Smooth muscle cell (in vitro differentiated cells): ENCODE measurements at regions not wholly inside any gene's neighbourhood (a gene's known extent, or its start where the extent isn't known, plus 50 kb on each side); places are given as distances from the start of the nearest gene placed in this dataset.

Experiments used
- DNase-seq: peaks from one replicate; lab custom pipeline; 2025; ENCODE audit not compliant: unreplicated experiment; lab: John Stamatoyannopoulos, UW
- H2AFZ ChIP-seq: fragments of 200-600 bp; sonication (generic); 2 replicates; pipeline ENCODE4 v1.6.0; 2016; ENCODE audit warnings: antibody characterized with exemption, low read depth, mild to moderate bottlenecking
- H3F3A ChIP-seq: fragments of 200-600 bp; sonication (generic); 2 replicates; pipeline ENCODE4 v1.6.0; 2017; ENCODE audit warnings: antibody characterized with exemption, low read depth
- H3K27ac ChIP-seq: fragments of 200-600 bp; sonication (generic); 2 replicates; pipeline ENCODE4 v1.5.1; 2016; ENCODE audit warnings: low read depth, mild to moderate bottlenecking
- H3K27me3 ChIP-seq: fragments of 200-600 bp; sonication (generic); 2 replicates; pipeline ENCODE4 v1.6.1; 2016; ENCODE audit warnings: low read depth, mild to moderate bottlenecking
- H3K36me3 ChIP-seq: fragments of 200-600 bp; sonication (generic); 2 replicates; pipeline ENCODE4 v1.5.1; 2016; ENCODE audit warnings: low read depth
- H3K4me1 ChIP-seq: fragments of 200-600 bp; sonication (generic); 2 replicates; pipeline ENCODE4 v1.5.1; 2016; ENCODE audit warnings: low read depth
- H3K4me2 ChIP-seq: fragments of 200-600 bp; sonication (generic); 2 replicates; pipeline ENCODE4 v1.6.0; 2016; ENCODE audit warnings: mild to moderate bottlenecking
- H3K4me3 ChIP-seq: fragments of 200-600 bp; sonication (generic); 2 replicates; pipeline ENCODE4 v1.5.1; 2016; ENCODE audit warnings: mild to moderate bottlenecking
- H3K79me2 ChIP-seq: fragments of 200-600 bp; sonication (generic); 2 replicates; pipeline ENCODE4 v1.6.0; 2016; ENCODE audit warnings: low read depth, mild to moderate bottlenecking
- H3K9ac ChIP-seq: fragments of 200-600 bp; sonication (generic); 2 replicates; pipeline ENCODE4 v1.6.0; 2016; ENCODE audit warnings: low read depth
- H3K9me3 ChIP-seq: fragments of 200-600 bp; sonication (generic); replicated peaks from 2 replicates; pipeline ENCODE4 v1.5.1; 2016; ENCODE audit warnings: low read depth
- H4K20me1 ChIP-seq: fragments of 200-600 bp; sonication (generic); 2 replicates; pipeline ENCODE4 v1.6.0; 2016; ENCODE audit warnings: low read depth
- WGBS: methylation state at CpG from one replicate; pipeline ENCODE4 v1.1.7; 2016; ENCODE audit warnings: low lambda C conversion rate; 5-methylcytosine and 5-hydroxymethylcytosine counted together
- TF ChIP-seq, protein P1 (sequence below): fragments of 200-600 bp; sonication (generic); IDR thresholded peaks from 2 replicates; pipeline ENCODE4 v1.5.1; 2017; ENCODE audit warnings: borderline replicate concordance, mild to moderate bottlenecking, antibody characterized with exemption; ENCODE audit not compliant: insufficient read depth, poor library complexity, severe bottlenecking

DNA sequence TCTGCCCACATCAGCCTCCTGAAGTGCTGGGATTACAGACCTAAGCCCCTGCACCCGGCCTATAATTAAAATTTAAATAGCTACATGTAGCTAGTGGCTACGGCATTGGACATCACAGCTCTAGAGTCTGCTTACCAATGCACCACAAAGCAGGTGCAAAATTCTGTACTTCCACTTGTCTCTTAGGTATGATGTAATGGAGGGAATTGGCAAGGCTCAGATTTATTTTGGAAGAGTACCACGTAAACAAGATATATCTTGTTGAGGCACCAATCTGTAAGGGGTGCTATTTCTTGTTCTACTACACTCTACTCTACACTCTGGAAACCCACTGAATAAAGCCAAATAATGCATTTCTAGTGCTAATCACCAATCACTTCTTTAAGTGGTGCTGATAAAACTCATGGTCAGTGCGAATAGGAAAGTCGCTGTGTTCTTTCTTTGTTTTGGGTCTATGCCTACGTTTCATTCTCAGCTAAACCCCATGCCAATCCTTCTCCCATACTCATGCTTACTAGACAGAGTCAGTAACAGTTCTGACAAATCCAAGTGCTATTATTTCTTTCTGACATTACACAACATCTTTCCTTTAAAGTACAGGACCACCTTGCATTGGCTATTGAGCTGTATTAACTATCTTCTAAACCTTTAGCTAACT, 92.3 kb downstream of the GC start:
- H3K9ac ChIP-seq: no peak overlapping the region
- H3K36me3 ChIP-seq: no peaks in the 10 kb centered on the region
- H3K79me2 ChIP-seq: no peaks in the 10 kb centered on the region
- DNase-seq: no peak
- TF ChIP-seq, protein P1, sequence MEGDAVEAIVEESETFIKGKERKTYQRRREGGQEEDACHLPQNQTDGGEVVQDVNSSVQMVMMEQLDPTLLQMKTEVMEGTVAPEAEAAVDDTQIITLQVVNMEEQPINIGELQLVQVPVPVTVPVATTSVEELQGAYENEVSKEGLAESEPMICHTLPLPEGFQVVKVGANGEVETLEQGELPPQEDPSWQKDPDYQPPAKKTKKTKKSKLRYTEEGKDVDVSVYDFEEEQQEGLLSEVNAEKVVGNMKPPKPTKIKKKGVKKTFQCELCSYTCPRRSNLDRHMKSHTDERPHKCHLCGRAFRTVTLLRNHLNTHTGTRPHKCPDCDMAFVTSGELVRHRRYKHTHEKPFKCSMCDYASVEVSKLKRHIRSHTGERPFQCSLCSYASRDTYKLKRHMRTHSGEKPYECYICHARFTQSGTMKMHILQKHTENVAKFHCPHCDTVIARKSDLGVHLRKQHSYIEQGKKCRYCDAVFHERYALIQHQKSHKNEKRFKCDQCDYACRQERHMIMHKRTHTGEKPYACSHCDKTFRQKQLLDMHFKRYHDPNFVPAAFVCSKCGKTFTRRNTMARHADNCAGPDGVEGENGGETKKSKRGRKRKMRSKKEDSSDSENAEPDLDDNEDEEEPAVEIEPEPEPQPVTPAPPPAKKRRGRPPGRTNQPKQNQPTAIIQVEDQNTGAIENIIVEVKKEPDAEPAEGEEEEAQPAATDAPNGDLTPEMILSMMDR: no peak
- 88% methylated on average over 6 of the region's 6 CpGs for WGBS
- no peaks in the 10 kb centered on the region for H3F3A ChIP-seq
- no peaks in the 10 kb centered on the region for H4K20me1 ChIP-seq
- no peak overlapping the region for H3K4me3 ChIP-seq
- H3K4me2 ChIP-seq: no peak overlapping the region
- no peaks in the 10 kb centered on the region for H3K4me1 ChIP-seq
- H2AFZ ChIP-seq: no peak overlapping the region
- H3K9me3 ChIP-seq: no peaks in the 10 kb centered on the region
- H3K27me3 ChIP-seq: no peaks in the 10 kb centered on the region
- no peak overlapping the region for H3K27ac ChIP-seq

GRCh38 chr4:71689822-71690221, 94.1 kb downstream of the GC start:
- no peaks in the 10 kb centered on the region for H3K36me3 ChIP-seq
- no peak overlapping the region for H2AFZ ChIP-seq
- no peak overlapping the region for H3K27ac ChIP-seq
- H4K20me1 ChIP-seq: no peaks in the 10 kb centered on the region
- H3K9ac ChIP-seq: no peak overlapping the region
- H3K4me1 ChIP-seq: no peaks in the 10 kb centered on the region
- no peaks in the 10 kb centered on the region for H3K27me3 ChIP-seq
- no peaks in the 10 kb centered on the region for H3K79me2 ChIP-seq
- no peaks in the 10 kb centered on the region for H3F3A ChIP-seq
- TF ChIP-seq, protein P1: no peak
- 90% methylated on average over 4 of the region's 4 CpGs for WGBS
- H3K4me2 ChIP-seq: no peak overlapping the region
- DNase-seq: no peak
- H3K4me3 ChIP-seq: no peak overlapping the region
- H3K9me3 ChIP-seq: no peaks in the 10 kb centered on the region

DNA sequence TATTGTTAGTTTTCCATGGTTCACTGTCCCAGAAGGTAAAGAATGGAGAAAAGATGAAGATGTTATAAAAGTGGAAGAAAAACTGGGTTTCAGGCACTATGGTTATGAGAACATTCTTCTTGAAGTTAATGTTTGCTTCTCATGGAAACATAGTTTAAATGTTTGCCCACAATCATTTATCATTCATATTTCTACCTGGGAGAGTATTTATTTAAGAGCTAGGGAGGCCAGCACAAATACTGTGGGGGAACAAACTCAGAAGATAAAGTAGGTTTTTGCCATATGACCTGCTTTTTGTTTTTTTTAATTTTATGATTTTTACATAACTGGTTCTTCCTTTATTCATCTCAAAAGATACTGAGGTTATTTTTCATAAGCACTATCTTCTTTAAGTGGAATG, 96.8 kb downstream of the GC start:
- Histone ChIP-seq H4K20me1 (no peaks in the 10 kb centered on the region), H2AFZ (no peak overlapping the region), H3K4me2 (no peak overlapping the region), H3K27me3 (no peaks in the 10 kb centered on the region), H3K9ac (no peak overlapping the region), H3K27ac (no peak overlapping the region), H3F3A (no peaks in the 10 kb centered on the region), H3K79me2 (no peaks in the 10 kb centered on the region), H3K4me3 (no peak overlapping the region), H3K9me3 (no peaks in the 10 kb centered on the region), H3K4me1 (no peaks in the 10 kb centered on the region), H3K36me3 (no peaks in the 10 kb centered on the region)
- TF ChIP-seq, protein P1: no peak
- DNase-seq: no peak

DNA sequence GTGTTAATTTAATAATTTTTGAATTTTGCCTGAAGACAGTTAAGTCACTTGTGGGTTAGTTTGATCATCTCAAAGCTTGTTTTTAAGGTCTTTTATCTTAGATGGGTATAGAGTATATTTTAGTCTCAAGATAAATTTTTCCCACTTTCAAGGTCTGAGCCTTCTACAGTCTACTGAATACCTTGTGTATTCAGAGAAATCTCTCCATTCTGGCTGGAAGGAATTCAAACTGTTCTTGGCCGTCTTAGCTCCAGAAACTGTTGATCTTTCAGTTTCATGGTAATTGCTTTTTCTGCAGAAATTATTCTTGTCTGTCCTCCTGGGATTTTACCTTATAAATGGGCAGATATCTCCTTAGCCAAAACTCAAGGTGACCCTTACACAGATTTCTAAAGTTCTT, 97.9 kb downstream of the GC start:
- 81% methylated on average over 1 of the region's 1 CpG for WGBS
- Histone ChIP-seq H3K79me2 (no peaks in the 10 kb centered on the region), H3K4me3 (no peak overlapping the region), H3K27ac (no peak overlapping the region), H2AFZ (no peak overlapping the region), H3K9ac (no peak overlapping the region), H3K9me3 (no peaks in the 10 kb centered on the region), H3K27me3 (no peaks in the 10 kb centered on the region), H3K4me2 (no peak overlapping the region), H3F3A (no peaks in the 10 kb centered on the region), H3K36me3 (no peaks in the 10 kb centered on the region), H4K20me1 (no peaks in the 10 kb centered on the region), H3K4me1 (no peaks in the 10 kb centered on the region)
- TF ChIP-seq, protein P1: no peak
- DNase-seq: no peak
